BE2C (cell line): ENCODE measurements at regions not wholly inside any gene's neighbourhood (a gene's known extent, or its start where the extent isn't known, plus 50 kb on each side); places are given as distances from the start of the nearest gene placed in this dataset.

ENCODE experiments used
- DNase-seq: peaks from one replicate; pipeline ENCODE4 v3.0.0-alpha.2; 2020
- H3K27me3 ChIP-seq: fragments of 250-450 bp; sonication (Bioruptor Pico); 2 replicates; pipeline ENCODE4 v1.5.1; 2020; ENCODE audit warnings: mild to moderate bottlenecking
- H3K36me3 ChIP-seq: fragments of 250-450 bp; sonication (Bioruptor Pico); 2 replicates; pipeline ENCODE4 v1.5.1; 2020; ENCODE audit warnings: mild to moderate bottlenecking
- H3K4me1 ChIP-seq: fragments of 250-450 bp; sonication (Bioruptor Pico); 2 replicates; pipeline ENCODE4 v1.5.1; 2020
- H3K4me3 ChIP-seq: 2 replicates; pipeline ENCODE4 v1.5.1; 2011; ENCODE audit warnings: low read depth, low read length
- H3K9me3 ChIP-seq: fragments of 250-450 bp; sonication (Bioruptor Pico); 2 replicates; pipeline ENCODE4 v1.5.1; 2020
- CTCF ChIP-seq: IDR thresholded peaks from 2 replicates; pipeline ENCODE4 v1.5.1; 2012; ENCODE audit warnings: mild to moderate bottlenecking, low read depth, low read length

DNA sequence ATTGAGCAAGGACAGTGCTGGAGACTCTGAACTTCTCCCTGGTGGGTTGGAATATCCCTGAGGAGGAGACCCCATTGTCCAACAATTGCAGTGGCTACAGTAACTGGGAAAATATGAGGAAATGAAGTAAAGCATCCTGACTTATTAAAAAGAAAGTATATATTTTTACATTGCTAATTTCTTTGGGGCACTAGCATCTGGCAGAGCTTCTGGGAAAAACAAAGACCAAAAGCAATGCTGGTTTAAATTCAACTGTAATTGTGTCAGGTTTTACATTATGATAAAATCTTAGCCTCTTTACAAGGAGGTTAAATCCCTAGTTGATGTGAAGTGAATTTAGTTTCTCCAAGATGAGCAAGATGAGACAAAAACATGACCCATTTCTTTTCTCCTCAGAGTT, 454.0 kb upstream of the RBMS3 start:
- no peak for DNase-seq
- Histone ChIP-seq H3K36me3 (no peaks in the 10 kb centered on the region), H3K9me3 (no peaks in the 10 kb centered on the region), H3K4me1 (no peaks in the 10 kb centered on the region), H3K4me3 (no peak overlapping the region), H3K27me3 (no peaks in the 10 kb centered on the region)
- TF ChIP-seq CTCF, result no peak

DNA sequence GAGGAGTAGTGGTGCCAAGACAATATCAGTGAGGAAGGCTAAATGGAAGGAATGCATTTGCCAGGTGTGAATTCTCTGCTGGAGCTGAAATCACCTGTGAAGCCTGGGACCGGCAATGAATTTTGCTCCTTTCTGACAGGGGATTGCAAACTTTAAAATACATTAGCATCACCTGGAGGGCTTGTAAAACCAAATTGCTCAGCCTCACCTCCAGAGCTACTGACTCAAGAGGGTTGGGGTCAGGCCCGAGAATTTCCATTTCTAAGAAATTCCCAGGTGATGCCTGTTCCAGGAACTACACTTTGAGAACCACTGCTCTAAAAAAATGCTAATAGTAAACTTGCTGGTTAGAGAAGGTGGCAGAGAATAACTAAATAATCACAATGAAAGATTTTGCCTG, 445.6 kb upstream of the RBMS3 start:
- H3K4me3 ChIP-seq, result no peak overlapping the region
- no peak for TF ChIP-seq CTCF
- no peaks in the 10 kb centered on the region for H3K9me3 ChIP-seq
- DNase-seq, result no peak
- H3K36me3 ChIP-seq, result no peaks in the 10 kb centered on the region
- H3K27me3 ChIP-seq, result no peaks in the 10 kb centered on the region
- no peaks in the 10 kb centered on the region for H3K4me1 ChIP-seq

DNA sequence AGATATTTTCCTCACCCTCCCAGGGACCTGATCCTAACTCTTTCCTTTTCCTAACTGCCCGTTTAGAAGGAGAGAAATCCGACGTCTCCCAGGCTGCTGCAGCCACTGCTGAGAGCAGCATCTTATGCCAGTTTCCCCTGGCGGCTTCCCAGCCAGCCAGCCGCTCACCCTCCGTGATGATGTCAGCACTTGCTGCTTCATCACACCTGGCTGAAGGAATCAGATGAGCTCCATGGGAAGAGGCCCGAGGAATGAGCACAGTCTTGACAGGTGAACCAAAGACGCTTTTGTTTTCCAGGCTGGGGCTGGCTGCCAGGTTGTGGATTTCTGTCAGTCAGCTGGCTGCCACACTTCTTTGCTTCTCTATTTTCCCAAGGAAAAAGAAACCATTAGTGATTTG, 445.1 kb upstream of the RBMS3 start:
- Histone ChIP-seq H3K36me3 (no peaks in the 10 kb centered on the region), H3K9me3 (no peaks in the 10 kb centered on the region), H3K4me3 (no peak overlapping the region), H3K4me1 (no peaks in the 10 kb centered on the region), H3K27me3 (no peaks in the 10 kb centered on the region)
- DNase-seq, result no peak
- no peak for TF ChIP-seq CTCF

DNA sequence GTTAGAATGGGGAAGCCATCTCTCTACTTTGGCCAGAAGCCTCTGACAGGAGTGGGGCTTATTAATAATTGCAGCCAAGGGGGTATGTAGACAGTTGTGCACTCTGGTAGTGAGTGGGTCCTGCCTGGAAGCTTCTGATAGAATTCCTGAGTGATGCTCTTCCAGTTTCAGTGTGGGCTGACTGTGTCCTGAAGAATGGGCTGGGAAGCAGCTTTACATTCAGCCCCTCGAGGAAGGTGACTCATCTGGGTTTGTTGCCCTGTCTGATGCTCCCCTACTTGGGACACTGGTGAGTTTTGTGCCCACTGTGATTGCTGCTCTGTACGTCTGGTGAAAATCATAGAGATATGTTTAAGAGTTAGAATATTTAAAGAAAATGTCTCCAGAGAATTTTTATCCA, 444.7 kb upstream of the RBMS3 start:
- Histone ChIP-seq H3K4me1 (no peaks in the 10 kb centered on the region), H3K9me3 (no peaks in the 10 kb centered on the region), H3K36me3 (no peaks in the 10 kb centered on the region), H3K4me3 (no peak overlapping the region), H3K27me3 (no peaks in the 10 kb centered on the region)
- TF ChIP-seq CTCF, result no peak
- DNase-seq, result no peak

DNA sequence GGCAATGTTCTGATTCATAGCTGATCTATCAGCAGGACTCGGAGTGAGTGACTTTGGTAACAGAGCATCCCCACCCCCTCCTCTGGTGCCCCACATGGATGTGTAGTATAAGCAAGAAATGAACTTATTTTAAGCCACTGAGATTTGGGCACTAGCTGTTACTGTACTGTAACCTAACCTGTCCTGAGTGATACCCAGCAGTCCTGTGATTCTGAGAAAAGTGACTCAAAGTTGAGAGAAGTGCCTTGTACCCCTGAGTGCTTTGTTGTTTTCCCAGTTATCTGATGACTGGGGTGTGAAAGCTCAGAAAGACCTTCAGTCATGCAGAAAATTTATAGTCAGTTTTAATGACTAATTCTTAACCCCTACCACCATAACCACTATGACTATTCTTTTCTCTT, 439.9 kb upstream of the RBMS3 start:
- Histone ChIP-seq H3K36me3 (no peaks in the 10 kb centered on the region), H3K27me3 (no peaks in the 10 kb centered on the region), H3K4me1 (no peaks in the 10 kb centered on the region), H3K9me3 (no peaks in the 10 kb centered on the region), H3K4me3 (no peak overlapping the region)
- TF ChIP-seq CTCF, result no peak
- no peak for DNase-seq

GRCh38 chr3:28841441-28841840, 439.4 kb upstream of the RBMS3 start:
- no peaks in the 10 kb centered on the region for H3K4me1 ChIP-seq
- TF ChIP-seq CTCF, result no peak
- H3K9me3 ChIP-seq, result no peaks in the 10 kb centered on the region
- no peaks in the 10 kb centered on the region for H3K36me3 ChIP-seq
- no peak for DNase-seq
- no peaks in the 10 kb centered on the region for H3K27me3 ChIP-seq
- no peak overlapping the region for H3K4me3 ChIP-seq
